Liver (tissue), 8 donors: ENCODE measurements at regions not wholly inside any gene's neighbourhood (a gene's known extent, or its start where the extent isn't known, plus 50 kb on each side); places are given as distances from the start of the nearest gene placed in this dataset.
A peak's percentile ranks its signal among the peaks of the same experiment; 100 is the strongest.

Experiments
- DNase-seq: peaks from one replicate; pipeline ENCODE4 v3.0.0-alpha.2; 2017; ENCODE audit warnings: low spot score
- H3K27ac ChIP-seq, 2 donors: one replicate each; pipeline ENCODE4 v1.7.0; 2013; ENCODE audit warnings: inconsistent platforms in 2 of 2, low read length in 2 of 2, control low read depth in 1 of 2, low read depth in 1 of 2, mild to moderate bottlenecking in 1 of 2
- H3K27me3 ChIP-seq, 4 donors: one replicate each; pipeline versions ENCODE4 v1.6.1 to v1.7.0; 2013; ENCODE audit warnings: low read length in 3 of 4, inconsistent platforms in 1 of 4, mild to moderate bottlenecking in 1 of 4, moderate library complexity in 1 of 4; ENCODE audit not compliant: control insufficient read depth in 4 of 4, insufficient read depth in 4 of 4
- H3K36me3 ChIP-seq, 4 donors: one replicate each; pipeline versions ENCODE4 v1.6.1 to v1.7.0; 2013; ENCODE audit warnings: low read length in 3 of 4, mild to moderate bottlenecking in 3 of 4, low read depth in 1 of 4, moderate library complexity in 1 of 4; ENCODE audit not compliant: control insufficient read depth in 4 of 4, insufficient read depth in 3 of 4
- H3K4me1 ChIP-seq, 4 donors: one replicate each; pipeline versions ENCODE4 v1.6.1 to v1.7.0; 2013; ENCODE audit warnings: low read length in 3 of 4, mild to moderate bottlenecking in 3 of 4, moderate library complexity in 1 of 4; ENCODE audit not compliant: control insufficient read depth in 4 of 4, insufficient read depth in 4 of 4
- H3K4me3 ChIP-seq, 3 donors: one replicate each; pipeline versions ENCODE4 v1.6.1 to v1.7.0; 2013; ENCODE audit warnings: low read length in 3 of 3, control low read depth in 1 of 3, low read depth in 1 of 3, mild to moderate bottlenecking in 1 of 3
- H3K9ac ChIP-seq, 2 donors: one replicate each; pipeline ENCODE4 v1.7.0; 2013; ENCODE audit warnings: low read length in 2 of 2, mild to moderate bottlenecking in 2 of 2, moderate library complexity in 2 of 2, control low read depth in 1 of 2, low read depth in 1 of 2
- H3K9me3 ChIP-seq, 4 donors: one replicate each; pipeline versions ENCODE4 v1.6.1 to v1.7.0; 2013; ENCODE audit warnings: low read length in 3 of 4; ENCODE audit not compliant: control insufficient read depth in 4 of 4
- EGR1 ChIP-seq, 2 donors: IDR thresholded peaks; 2 replicates each; pipeline ENCODE4 v1.6.1; 2016 to 2018; ENCODE audit warnings: antibody characterized with exemption in 2 of 2, low read depth in 2 of 2
- FOXA1 ChIP-seq: IDR thresholded peaks from 2 replicates; pipeline ENCODE4 v1.6.1; 2016; ENCODE audit warnings: antibody characterized with exemption
- GABPA ChIP-seq, 2 donors: IDR thresholded peaks in 1 of 2; conservative IDR thresholded peaks in 1 of 2; 2 replicates each; pipeline ENCODE4 v1.6.1; 2016; ENCODE audit warnings: antibody characterized with exemption in 2 of 2, mild to moderate bottlenecking in 1 of 2, moderate library complexity in 1 of 2
- HNF4A ChIP-seq, 2 donors: conservative IDR thresholded peaks; 2 replicates each; pipeline ENCODE4 v1.6.1; 2016; ENCODE audit warnings: antibody characterized with exemption in 2 of 2, mild to moderate bottlenecking in 2 of 2
- HNF4G ChIP-seq: IDR thresholded peaks from 2 replicates; pipeline ENCODE4 v1.6.1; 2016; ENCODE audit warnings: antibody characterized with exemption
- MAX ChIP-seq: IDR thresholded peaks from 2 replicates; pipeline ENCODE4 v1.6.1; 2016; ENCODE audit warnings: antibody characterized with exemption
- NR2F2 ChIP-seq: IDR thresholded peaks from 2 replicates; pipeline ENCODE4 v1.6.1; 2016; ENCODE audit warnings: antibody characterized with exemption
- RXRA ChIP-seq, 2 donors: IDR thresholded peaks; 2 replicates each; pipeline ENCODE4 v1.6.1; 2017 to 2018; ENCODE audit warnings: antibody characterized with exemption in 2 of 2, mild to moderate bottlenecking in 1 of 2
- SP1 ChIP-seq: IDR thresholded peaks from 2 replicates; pipeline ENCODE4 v1.6.1; 2018; ENCODE audit warnings: antibody characterized with exemption, mild to moderate bottlenecking
- TAF1 ChIP-seq: conservative IDR thresholded peaks from 2 replicates; pipeline ENCODE4 v1.6.1; 2016; ENCODE audit warnings: antibody characterized with exemption, mild to moderate bottlenecking
- YY1 ChIP-seq: IDR thresholded peaks from 2 replicates; pipeline ENCODE4 v1.6.1; 2016; ENCODE audit warnings: antibody characterized with exemption, mild to moderate bottlenecking
- WGBS: extraction: QIAGEN DNeasy Blood & Tissue Kit; methylation state at CpG from one replicate; pipeline ENCODE4 v1.1.7; 2013; 5-methylcytosine and 5-hydroxymethylcytosine counted together
- TF ChIP-seq, protein P1 (sequence below): fragments of 150-350 bp; IDR thresholded peaks from 2 replicates; pipeline ENCODE4 v1.5.1; 2017; ENCODE audit warnings: improper control_type of control experiment, low read depth, low read length; ENCODE audit not compliant: missing input control
- TF ChIP-seq, protein P2 (sequence below): IDR thresholded peaks from 2 replicates; pipeline ENCODE4 v1.6.1; 2016; ENCODE audit warnings: antibody characterized with exemption
- TF ChIP-seq, protein P3 (sequence below): IDR thresholded peaks from 2 replicates; pipeline ENCODE4 v1.6.1; 2016; ENCODE audit warnings: antibody characterized with exemption
- donor health status: healthy.
- donor health status: healthy.
- donor health status: healthy.
- donor health status: healthy.
- donor health status: healthy.

DNA sequence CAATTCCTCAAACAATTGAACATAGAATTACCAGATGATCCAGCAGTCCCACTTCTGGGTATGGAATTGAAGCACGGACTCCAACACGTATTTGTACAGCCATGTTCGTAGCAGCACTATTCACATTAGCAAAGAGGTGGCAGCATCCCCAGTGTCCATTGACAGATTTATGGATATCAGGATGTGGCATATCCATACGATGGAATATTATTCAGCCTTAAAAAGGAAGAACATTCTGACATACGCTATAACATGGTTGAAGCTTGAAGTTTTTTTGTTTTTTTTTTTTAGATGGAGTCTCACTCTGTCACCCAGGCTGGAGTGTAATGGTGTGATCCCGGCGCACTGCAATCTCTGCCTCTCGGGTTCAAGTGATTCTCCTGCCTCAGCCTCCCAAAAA lies 220.6 kb downstream of the ZIC5 start:
- Histone ChIP-seq H3K27me3 (no peaks in the 10 kb centered on the region), H3K4me1 (peaks cover 0 to 20% (median 12%) of the 10 kb centered on the region in 4 donors), H3K27ac (peak overlapping the region; percentile 48 to 74), H3K36me3 (peaks cover 0 to 1% (median 0%) of the 10 kb centered on the region in 4 donors), H3K9ac (no peak overlapping the region), H3K9me3 (no peaks in the 10 kb centered on the region), H3K4me3 (no peak overlapping the region)
- DNase-seq: no peak
- TF ChIP-seq YY1 (no peak), FOXA1 (no peak), RXRA (IDR thresholded peaks at IDR 0.05) (no peak), HNF4G (no peak), EGR1 (IDR thresholded peaks at IDR 0.05; ENCODE audit: low read depth in 2 of 2) (no peak), HNF4A (conservative IDR thresholded peaks at IDR 0.05) (no peak), NR2F2 (no peak), GABPA (IDR thresholded peaks at IDR 0.05 in 1 of 2, conservative IDR thresholded peaks at IDR 0.05 in 1 of 2) (no peak), MAX (no peak), TAF1 (no peak)
- TF ChIP-seq, protein P1, sequence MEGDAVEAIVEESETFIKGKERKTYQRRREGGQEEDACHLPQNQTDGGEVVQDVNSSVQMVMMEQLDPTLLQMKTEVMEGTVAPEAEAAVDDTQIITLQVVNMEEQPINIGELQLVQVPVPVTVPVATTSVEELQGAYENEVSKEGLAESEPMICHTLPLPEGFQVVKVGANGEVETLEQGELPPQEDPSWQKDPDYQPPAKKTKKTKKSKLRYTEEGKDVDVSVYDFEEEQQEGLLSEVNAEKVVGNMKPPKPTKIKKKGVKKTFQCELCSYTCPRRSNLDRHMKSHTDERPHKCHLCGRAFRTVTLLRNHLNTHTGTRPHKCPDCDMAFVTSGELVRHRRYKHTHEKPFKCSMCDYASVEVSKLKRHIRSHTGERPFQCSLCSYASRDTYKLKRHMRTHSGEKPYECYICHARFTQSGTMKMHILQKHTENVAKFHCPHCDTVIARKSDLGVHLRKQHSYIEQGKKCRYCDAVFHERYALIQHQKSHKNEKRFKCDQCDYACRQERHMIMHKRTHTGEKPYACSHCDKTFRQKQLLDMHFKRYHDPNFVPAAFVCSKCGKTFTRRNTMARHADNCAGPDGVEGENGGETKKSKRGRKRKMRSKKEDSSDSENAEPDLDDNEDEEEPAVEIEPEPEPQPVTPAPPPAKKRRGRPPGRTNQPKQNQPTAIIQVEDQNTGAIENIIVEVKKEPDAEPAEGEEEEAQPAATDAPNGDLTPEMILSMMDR: no peak
- TF ChIP-seq, protein P2, sequence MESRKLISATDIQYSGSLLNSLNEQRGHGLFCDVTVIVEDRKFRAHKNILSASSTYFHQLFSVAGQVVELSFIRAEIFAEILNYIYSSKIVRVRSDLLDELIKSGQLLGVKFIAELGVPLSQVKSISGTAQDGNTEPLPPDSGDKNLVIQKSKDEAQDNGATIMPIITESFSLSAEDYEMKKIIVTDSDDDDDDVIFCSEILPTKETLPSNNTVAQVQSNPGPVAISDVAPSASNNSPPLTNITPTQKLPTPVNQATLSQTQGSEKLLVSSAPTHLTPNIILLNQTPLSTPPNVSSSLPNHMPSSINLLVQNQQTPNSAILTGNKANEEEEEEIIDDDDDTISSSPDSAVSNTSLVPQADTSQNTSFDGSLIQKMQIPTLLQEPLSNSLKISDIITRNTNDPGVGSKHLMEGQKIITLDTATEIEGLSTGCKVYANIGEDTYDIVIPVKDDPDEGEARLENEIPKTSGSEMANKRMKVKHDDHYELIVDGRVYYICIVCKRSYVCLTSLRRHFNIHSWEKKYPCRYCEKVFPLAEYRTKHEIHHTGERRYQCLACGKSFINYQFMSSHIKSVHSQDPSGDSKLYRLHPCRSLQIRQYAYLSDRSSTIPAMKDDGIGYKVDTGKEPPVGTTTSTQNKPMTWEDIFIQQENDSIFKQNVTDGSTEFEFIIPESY: no peak
- TF ChIP-seq, protein P3, sequence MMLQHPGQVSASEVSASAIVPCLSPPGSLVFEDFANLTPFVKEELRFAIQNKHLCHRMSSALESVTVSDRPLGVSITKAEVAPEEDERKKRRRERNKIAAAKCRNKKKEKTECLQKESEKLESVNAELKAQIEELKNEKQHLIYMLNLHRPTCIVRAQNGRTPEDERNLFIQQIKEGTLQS: no peak
- 99% methylated on average over 8 of the region's 8 CpGs for WGBS

DNA sequence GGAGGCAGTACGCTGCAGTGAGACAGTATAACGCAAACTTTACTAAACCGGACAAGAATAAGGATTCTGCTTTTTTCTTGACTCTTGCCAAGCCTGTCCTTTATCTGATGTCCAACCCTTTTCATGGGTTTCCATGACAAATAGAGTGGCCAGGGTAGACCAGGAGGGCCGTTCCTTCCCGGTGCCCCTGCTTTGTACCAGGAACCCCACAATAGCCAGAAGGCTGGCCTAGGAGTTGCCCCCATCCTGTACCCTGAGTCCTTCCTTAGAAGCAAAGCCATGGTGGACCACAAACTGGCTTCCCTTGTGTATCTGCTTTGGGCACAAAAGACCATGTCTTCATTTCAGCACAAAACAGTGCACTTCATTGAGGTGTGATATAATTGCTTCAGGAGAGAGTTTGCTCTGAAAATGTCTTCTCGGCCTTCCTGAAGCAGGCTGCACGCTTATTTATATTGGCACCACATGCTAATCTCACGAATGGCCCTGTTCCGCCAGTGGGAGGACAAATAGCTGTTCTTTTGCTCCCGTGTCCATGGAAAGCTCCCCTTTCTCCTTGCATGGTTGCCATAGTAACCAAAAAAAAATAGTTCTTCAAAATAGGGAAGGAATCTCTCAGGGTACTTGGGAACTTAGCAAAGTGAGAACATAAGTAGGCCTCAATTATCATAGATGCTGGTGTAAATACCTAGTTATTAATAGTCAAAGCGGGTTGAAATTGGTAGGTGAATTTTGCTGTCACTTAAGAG lies 222.1 kb downstream of the ZIC5 start:
- 82% methylated on average over 11 of the region's 11 CpGs for WGBS
- H3K9me3 ChIP-seq: no peaks in the 10 kb centered on the region
- no peak overlapping the region for H3K9ac ChIP-seq
- TF ChIP-seq HNF4G (no peak), GABPA (IDR thresholded peaks at IDR 0.05 in 1 of 2, conservative IDR thresholded peaks at IDR 0.05 in 1 of 2) (no peak)
- no peaks in the 10 kb centered on the region for H3K27me3 ChIP-seq
- DNase-seq: no peak
- H3K36me3 ChIP-seq: peaks cover 0 to 1% (median 0%) of the 10 kb centered on the region in 4 donors
- H3K4me1 ChIP-seq: peaks cover 0 to 20% (median 12%) of the 10 kb centered on the region in 4 donors
- no peak overlapping the region for H3K4me3 ChIP-seq
- H3K27ac ChIP-seq: no peak overlapping the region

DNA sequence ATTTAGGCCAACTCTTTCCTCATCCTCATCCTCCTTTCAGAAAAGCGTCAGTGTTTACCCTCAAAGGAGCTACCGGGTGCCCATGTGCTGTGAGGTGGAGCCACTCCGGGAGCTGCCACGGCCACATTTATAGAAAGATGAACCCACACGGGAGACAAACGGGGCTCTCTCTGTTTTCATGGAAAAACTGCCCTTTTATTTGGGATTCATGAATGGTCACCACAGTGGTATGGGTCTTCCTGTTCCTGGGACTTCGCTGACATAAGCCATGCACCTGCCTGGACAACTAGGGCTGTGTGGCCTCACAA lies 224.2 kb downstream of the ZIC5 start:
- H3K4me3 ChIP-seq: no peak overlapping the region
- no peak overlapping the region for H3K9ac ChIP-seq
- H3K27ac ChIP-seq: no peak overlapping the region
- 84% methylated on average over 7 of the region's 7 CpGs for WGBS
- H3K27me3 ChIP-seq: no peaks in the 10 kb centered on the region
- no peak for DNase-seq
- H3K36me3 ChIP-seq: peaks cover 0 to 1% (median 0%) of the 10 kb centered on the region in 4 donors
- H3K4me1 ChIP-seq: peaks cover 0 to 15% (median 11%) of the 10 kb centered on the region in 4 donors
- H3K9me3 ChIP-seq: no peaks in the 10 kb centered on the region
- TF ChIP-seq, protein P3: no peak
- no peak for TF ChIP-seq HNF4A (conservative IDR thresholded peaks at IDR 0.05)
- no peak for TF ChIP-seq FOXA1
- TF ChIP-seq GABPA (IDR thresholded peaks at IDR 0.05 in 1 of 2, conservative IDR thresholded peaks at IDR 0.05 in 1 of 2): no peak
- no peak for TF ChIP-seq EGR1 (IDR thresholded peaks at IDR 0.05; ENCODE audit: low read depth in 2 of 2)
- TF ChIP-seq NR2F2: no peak
- no peak for TF ChIP-seq SP1
- no peak for TF ChIP-seq RXRA (IDR thresholded peaks at IDR 0.05)
- TF ChIP-seq, protein P2: no peak
- TF ChIP-seq, protein P1: no peak
- no peak for TF ChIP-seq HNF4G
